HCT116 (cell line): ENCODE measurements at regions not wholly inside any gene's neighbourhood (a gene's known extent, or its start where the extent isn't known, plus 50 kb on each side); places are given as distances from the start of the nearest gene placed in this dataset.

ENCODE experiments used
- ATAC-seq: fragments of 200-7000 bp; cut with Tn5 transposase; 2 replicates; pipeline ENCODE4 v1.9.1; 2020; ENCODE audit warnings: mild to moderate bottlenecking, moderate library complexity
- BruUV-seq: library from RNA; stranded (reverse); fragments of 400-500 nt; replicated peaks from 2 replicates; lab custom pipeline; 2021; lab: Mats Ljungman, UMichigan
- CTCF ChIA-PET: fragments of 300-600 bp; sonication (Branson Sonifier 250); formaldehyde crosslinking; loops from one replicate; lab custom pipeline; 2021; ENCODE audit warnings: antibody characterized with exemption; lab: Charles Lee
- POLR2A ChIA-PET: fragments of 300-600, 350-600 bp; sonication (Branson Sonifier 250); formaldehyde crosslinking; loops from one replicate; lab custom pipeline; 2021; ENCODE audit warnings: antibody characterized with exemption; lab: Charles Lee
- RAD21 ChIA-PET, 2 experiments: fragments of 300-600 bp; sonication (Branson Sonifier 250); formaldehyde crosslinking; loops; one replicate each; lab custom pipeline; 2023; ENCODE audit warnings: low total read pairs in 2 of 2; ENCODE audit not compliant: uncharacterized antibody in 2 of 2, unreplicated experiment in 2 of 2, low non-redundant PET in 1 of 2; lab: Charles Lee
- DNase-seq: peaks from one replicate; pipeline ENCODE4 v3.0.0-alpha.2; 2010; ENCODE audit warnings: low read depth, low spot score
- H2AFZ ChIP-seq: fragments of 200-600 bp; shearing (Covaris generic), sonication (generic); 2 replicates; pipeline ENCODE4 v1.6.1; 2017; ENCODE audit warnings: low read depth, mixed run types, mixed read lengths, antibody characterized with exemption, low read length; ENCODE audit not compliant: poor library complexity, severe bottlenecking
- H3K27ac ChIP-seq: 2 replicates; pipeline ENCODE4 v1.5.1; 2012; ENCODE audit warnings: low read depth, low read length
- H3K27me3 ChIP-seq: fragments of 200-600 bp; sonication (generic); 2 replicates; pipeline ENCODE4 v1.6.1; 2016; ENCODE audit warnings: mixed run types, low read length, mixed read lengths; ENCODE audit not compliant: insufficient read depth
- H3K36me3 ChIP-seq, 2 experiments: fragments of 200-500 bp in 1 of 2; fragments of 200-600 bp in 1 of 2; sonication (Bioruptor generic) in 1 of 2; sonication (generic) in 1 of 2; 2 replicates each; pipeline versions ENCODE4 v1.5.1 to v1.6.1; 2014 to 2016; ENCODE audit warnings: low read length in 2 of 2, inconsistent platforms in 1 of 2, mixed read lengths in 1 of 2, mixed run types in 1 of 2; ENCODE audit not compliant: insufficient read depth in 2 of 2, control insufficient read depth in 1 of 2
- H3K4me1 ChIP-seq, 2 experiments: fragments of 200-600 bp in 1 of 2; sonication (generic) in 1 of 2; 2 replicates each; pipeline versions ENCODE4 v1.5.1 to v1.6.1; 2012 to 2017; ENCODE audit warnings: low read length in 2 of 2, inconsistent platforms in 1 of 2, mild to moderate bottlenecking in 1 of 2, mixed read lengths in 1 of 2, mixed run types in 1 of 2, moderate library complexity in 1 of 2; ENCODE audit not compliant: insufficient read depth in 2 of 2, control insufficient read depth in 1 of 2
- H3K4me2 ChIP-seq: fragments of 200-600 bp; sonication (generic); 2 replicates; pipeline ENCODE4 v1.6.1; 2017; ENCODE audit warnings: mixed run types, low read length, mixed read lengths
- H3K4me3 ChIP-seq, 2 experiments: fragments of 200-600 bp in 1 of 2; sonication (generic) in 1 of 2; replicated peaks in 1 of 2; 2 replicates each; pipeline ENCODE4 v1.5.1; 2011 to 2016; ENCODE audit warnings: low read length in 2 of 2, control low read depth in 1 of 2, low read depth in 1 of 2, mild to moderate bottlenecking in 1 of 2, mixed read lengths in 1 of 2, mixed run types in 1 of 2
- H3K79me2 ChIP-seq: fragments of 200-600 bp; sonication (generic); 2 replicates; pipeline ENCODE4 v1.6.1; 2017; ENCODE audit warnings: mild to moderate bottlenecking, mixed run types, low read length, moderate library complexity, mixed read lengths; ENCODE audit not compliant: insufficient read depth
- H3K9ac ChIP-seq: fragments of 200-600 bp; sonication (generic); 2 replicates; pipeline ENCODE4 v1.6.1; 2016; ENCODE audit warnings: low read length, mixed read lengths
- H3K9me2 ChIP-seq: fragments of 200-600 bp; sonication (generic), shearing (Covaris generic); 2 replicates; pipeline ENCODE4 v1.6.1; 2017; ENCODE audit warnings: mixed run types, mild to moderate bottlenecking, moderate library complexity; ENCODE audit not compliant: insufficient read depth
- H3K9me3 ChIP-seq, 2 experiments: fragments of 200-500 bp in 1 of 2; fragments of 200-600 bp in 1 of 2; sonication (Bioruptor generic) in 1 of 2; sonication (generic) in 1 of 2; 2 replicates each; pipeline ENCODE4 v1.6.1; 2014 to 2017; ENCODE audit warnings: low read length in 2 of 2, mixed read lengths in 2 of 2, inconsistent platforms in 1 of 2, low read depth in 1 of 2, mild to moderate bottlenecking in 1 of 2, mixed run types in 1 of 2, moderate library complexity in 1 of 2; ENCODE audit not compliant: control insufficient read depth in 1 of 2, insufficient read depth in 1 of 2
- H4K20me1 ChIP-seq: fragments of 200-600 bp; sonication (generic), shearing (Covaris generic); 2 replicates; pipeline ENCODE4 v1.6.1; 2017; ENCODE audit warnings: mixed run types, mild to moderate bottlenecking, moderate library complexity; ENCODE audit not compliant: insufficient read depth
- ATF3 ChIP-seq: IDR thresholded peaks from 2 replicates; pipeline ENCODE4 v1.6.1; 2012
- CBX3 ChIP-seq: IDR thresholded peaks from 2 replicates; pipeline ENCODE4 v1.6.1; 2012; ENCODE audit warnings: low read depth
- CEBPB ChIP-seq: IDR thresholded peaks from 2 replicates; pipeline ENCODE4 v1.6.1; 2012; ENCODE audit warnings: low read depth
- EGR1 ChIP-seq: IDR thresholded peaks from 2 replicates; pipeline ENCODE4 v1.6.1; 2012; ENCODE audit warnings: low read depth
- EZH2 ChIP-seq: fragments of 200-600 bp; sonication (generic); IDR thresholded peaks from 2 replicates; pipeline ENCODE4 v1.6.1; 2017; ENCODE audit warnings: antibody characterized with exemption, mixed run types
- EZH2phosphoT487 ChIP-seq: fragments of 200-600 bp; IDR thresholded peaks from 2 replicates; pipeline ENCODE4 v1.6.1; 2018; ENCODE audit warnings: antibody characterized with exemption, borderline replicate concordance
- FOSL1 ChIP-seq: IDR thresholded peaks from 2 replicates; pipeline ENCODE4 v1.6.1; 2012; ENCODE audit warnings: low read depth
- JUND ChIP-seq: IDR thresholded peaks from 2 replicates; pipeline ENCODE4 v1.6.1; 2012
- MAX ChIP-seq: IDR thresholded peaks from 2 replicates; pipeline ENCODE4 v1.6.1; 2012
- POLR2AphosphoS5 ChIP-seq: IDR thresholded peaks from 2 replicates; pipeline ENCODE4 v1.6.1; 2011; ENCODE audit warnings: mild to moderate bottlenecking, low read depth, low read length, moderate library complexity
- RAD21 ChIP-seq: IDR thresholded peaks from 2 replicates; pipeline ENCODE4 v1.6.1; 2012; ENCODE audit warnings: low read depth, mild to moderate bottlenecking
- SIN3A ChIP-seq: IDR thresholded peaks from 2 replicates; pipeline ENCODE4 v1.6.1; 2012; ENCODE audit warnings: low read depth
- SRF ChIP-seq: IDR thresholded peaks from 2 replicates; pipeline ENCODE4 v1.6.1; 2012; ENCODE audit warnings: low read depth
- TCF7L2 ChIP-seq: IDR thresholded peaks from 2 replicates; pipeline ENCODE4 v1.7.0; 2011; ENCODE audit warnings: borderline replicate concordance, inconsistent platforms; ENCODE audit not compliant: insufficient read depth, insufficient read length; ENCODE audit errors: extremely low read depth
- intact Hi-C: fragments of 100-400 bp; cut with micrococcal nuclease; formaldehyde crosslinking; loops from 2 replicates; pipeline ENCODE4 v1.10.0; 2022

GRCh38 chr1:239707615-239708014, 321.2 kb downstream of the CHRM3 start (continued):
- TF ChIP-seq POLR2AphosphoS5 (no peak), CBX3 (no peak), SIN3A (no peak)

- intact Hi-C loops = no loop called here
Measured at GRCh38 chr1:239708622-239709021, 322.3 kb downstream of the CHRM3 start.

More at GRCh38 chr1:239708622-239709021, 322.3 kb downstream of the CHRM3 start:
- no peak for DNase-seq
- no peak for ATAC-seq
- no TSS peak for BruUV-seq
- Histone ChIP-seq H3K9me2 (no peaks in the 10 kb centered on the region), H3K79me2 (no peaks in the 10 kb centered on the region), H3K27ac (no peak overlapping the region), H3K27me3 (no peaks in the 10 kb centered on the region), H3K36me3 (no peaks in the 10 kb centered on the region), H3K4me1 (no peaks in the 10 kb centered on the region), H2AFZ (no peak overlapping the region), H3K9me3 (peaks cover 11 to 29% of the 10 kb centered on the region in 2 experiments; a peak in 2 of 4 replicates), H3K4me3 (no peak overlapping the region), H3K4me2 (no peak overlapping the region), H3K9ac (no peak overlapping the region), H4K20me1 (no peaks in the 10 kb centered on the region)
- TF ChIP-seq RAD21 = no peak
- no peak for TF ChIP-seq EZH2phosphoT487
- no peak for TF ChIP-seq MAX
- no peak for TF ChIP-seq SRF
- no peak for TF ChIP-seq ATF3
- no peak for TF ChIP-seq FOSL1
- no peak for TF ChIP-seq CBX3
- TF ChIP-seq CEBPB = no peak
- TF ChIP-seq TCF7L2 = no peak
- TF ChIP-seq EZH2 = no peak
- no peak for TF ChIP-seq EGR1
- no peak for TF ChIP-seq POLR2AphosphoS5
- no peak for TF ChIP-seq JUND
- TF ChIP-seq SIN3A = no peak
- ChIA-PET POLR2A (no interaction called here), CTCF (no interaction called here), RAD21 (no interaction called here)
